ENCODE measurements at regions not wholly inside any gene's neighbourhood (a gene's known extent, or its start where the extent isn't known, plus 50 kb on each side); places are given as distances from the start of the nearest gene placed in this dataset.

GRCh38 chr11:130814440-130815096, 101.7 kb downstream of the SNX19 start:
- no peak for DNase-seq

- no peak for DNase-seq
These were observed 101.0 kb downstream of the SNX19 start for GRCh38 chr11:130815097-130815802.

GRCh38 chr11:130815956-130816355, 100.3 kb downstream of the SNX19 start:
- no peak for DNase-seq

GRCh38 chr11:130816546-130817329, 99.5 kb downstream of the SNX19 start:
- DNase-seq, result no peak

- DNase-seq, result no peak
These were observed 98.8 kb downstream of the SNX19 start for GRCh38 chr11:130817330-130817944.

- no peak for DNase-seq
These were observed 96.7 kb downstream of the SNX19 start for GRCh38 chr11:130819625-130820024.

Data from cerebellar nuclear complex (tissue), 1 donor.